Lung microvascular endothelial cell (primary cell): ENCODE measurements at regions not wholly inside any gene's neighbourhood (a gene's known extent, or its start where the extent isn't known, plus 50 kb on each side); places are given as distances from the start of the nearest gene placed in this dataset.

Source experiments
- DNase-seq, 2 donors: peaks; one replicate each; pipeline versions ENCODE4 v3.0.0 to v3.0.0-alpha.2; 2010; ENCODE audit warnings: low read depth in 2 of 2

- no peak for DNase-seq
These were observed 247.8 kb downstream of the CD83 start for GRCh38 chr6:14365393-14365792.

GRCh38 chr6:14366315-14366714 is 248.7 kb downstream of the CD83 start:
- no peak for DNase-seq

- DNase-seq = no peak
These were observed 249.3 kb downstream of the CD83 start for GRCh38 chr6:14366872-14367271.

GRCh38 chr6:14367296-14367695 is 249.7 kb downstream of the CD83 start:
- DNase-seq = no peak

- no peak for DNase-seq
These were observed 252.1 kb downstream of the CD83 start for GRCh38 chr6:14369717-14370116.

- DNase-seq = no peak
These were observed 254.0 kb downstream of the CD83 start for GRCh38 chr6:14371530-14371929.

- no peak for DNase-seq
These were observed 255.3 kb downstream of the CD83 start for GRCh38 chr6:14372734-14373489.

GRCh38 chr6:14373648-14374437 is 256.3 kb downstream of the CD83 start:
- no peak for DNase-seq

GRCh38 chr6:14375930-14376329 is 258.4 kb downstream of the CD83 start:
- DNase-seq = no peak

GRCh38 chr6:14379568-14379967 is 262.0 kb downstream of the CD83 start:
- no peak for DNase-seq

- DNase-seq = no peak
These were observed 262.7 kb downstream of the CD83 start for GRCh38 chr6:14380086-14380820.

- no peak for DNase-seq
These were observed 263.6 kb downstream of the CD83 start for GRCh38 chr6:14380901-14381828.

GRCh38 chr6:14381829-14382677 is 264.5 kb downstream of the CD83 start:
- DNase-seq = no peak

GRCh38 chr6:14382678-14383236 is 265.2 kb downstream of the CD83 start:
- no peak for DNase-seq

- DNase-seq = no peak
These were observed 266.0 kb downstream of the CD83 start for GRCh38 chr6:14383393-14384174.

- no peak for DNase-seq
These were observed 266.8 kb downstream of the CD83 start for GRCh38 chr6:14384175-14384949.

GRCh38 chr6:14386263-14386662 is 268.7 kb downstream of the CD83 start:
- no peak for DNase-seq

GRCh38 chr6:14386668-14387067 is 269.1 kb downstream of the CD83 start:
- no peak for DNase-seq
